ENCODE measurements at regions not wholly inside any gene's neighbourhood (a gene's known extent, or its start where the extent isn't known, plus 50 kb on each side); places are given as distances from the start of the nearest gene placed in this dataset.

DNA sequence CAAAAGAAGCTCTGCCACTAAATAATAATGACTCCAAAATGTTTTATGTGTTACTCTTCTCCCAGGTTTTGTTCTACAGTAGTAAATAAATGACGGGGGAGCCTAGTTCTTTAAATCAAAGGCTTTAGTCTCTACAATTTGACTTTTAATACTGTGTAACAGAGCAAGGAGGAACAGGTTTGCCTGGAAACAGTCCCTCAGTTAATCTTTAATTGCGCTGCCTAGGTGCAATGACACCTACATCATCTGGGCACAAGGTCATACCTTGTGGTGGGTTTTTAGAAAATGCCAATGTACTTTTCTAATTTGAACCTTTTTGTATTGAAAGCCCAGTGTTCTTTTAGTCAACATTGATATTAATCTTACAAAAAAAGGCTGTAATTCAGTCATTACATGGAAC, 287.3 kb upstream of the SETBP1 start:
- H3K36me3 ChIP-seq (replicated peaks in 1 of 2; ENCODE audit: control insufficient read depth in 2 of 2, insufficient read depth in 2 of 2, low read length in 2 of 2): no peaks in the 10 kb centered on the region
- no peak overlapping the region for H3K18ac ChIP-seq (ENCODE audit: low read length)
- no peak overlapping the region for H3K4me2 ChIP-seq (ENCODE audit: insufficient read depth, low read length, poor library complexity, severe bottlenecking)
- H3K14ac ChIP-seq (ENCODE audit: low read length): no peak overlapping the region
- no peak overlapping the region for H2AK5ac ChIP-seq (ENCODE audit: low read depth, low read length)
- H3K4me1 ChIP-seq (ENCODE audit: control insufficient read depth in 2 of 2, insufficient read depth in 1 of 2, low read depth in 1 of 2, low read length in 2 of 2): peaks cover 0 to 1% of the 10 kb centered on the region in 2 donors
- no peak overlapping the region for H2BK12ac ChIP-seq (ENCODE audit: low read length)
- H3K4ac ChIP-seq (ENCODE audit: low read length): no peak overlapping the region
- peak overlapping the region; percentile 72 for H3K27ac ChIP-seq (replicated peaks; ENCODE audit: low read length)
- H4K8ac ChIP-seq (ENCODE audit: low read depth, low read length): no peak overlapping the region
- no CpG with 5 or more reads among the region's 2 CpGs for WGBS, 2 donors (ENCODE audit: extremely low coverage in 2 of 2, insufficient read length in 2 of 2, insufficient replicate concordance in 1 of 2)
- H2BK120ac ChIP-seq (ENCODE audit: low read depth, low read length): no peak overlapping the region
- no peak overlapping the region for H4K91ac ChIP-seq (ENCODE audit: low read depth, low read length, poor library complexity)
- H3K23ac ChIP-seq (ENCODE audit: low read depth, low read length, poor library complexity): no peak overlapping the region
- DNase-seq (ENCODE audit: low spot score): no peak
- no peaks in the 10 kb centered on the region for H3K9me3 ChIP-seq (replicated peaks in 1 of 2; ENCODE audit: control insufficient read depth in 2 of 2, insufficient read depth in 1 of 2, low read depth in 1 of 2, low read length in 2 of 2)
- no peak overlapping the region for H2AFZ ChIP-seq (ENCODE audit: low read length)
- H3K27me3 ChIP-seq (ENCODE audit: control insufficient read depth in 3 of 3, insufficient read depth in 3 of 3, low read depth in 1 of 3, low read length in 3 of 3): no peaks in the 10 kb centered on the region
- no peak overlapping the region for H2BK5ac ChIP-seq (ENCODE audit: low read length)
- no peak overlapping the region for H3K4me3 ChIP-seq (ENCODE audit: low read length in 2 of 2)
- H3K79me1 ChIP-seq (ENCODE audit: low read depth, low read length): no peaks in the 10 kb centered on the region
- H2BK15ac ChIP-seq (ENCODE audit: low read length): no peak overlapping the region
- no peak overlapping the region for H3K9ac ChIP-seq (ENCODE audit: low read depth, low read length, poor library complexity)

DNA sequence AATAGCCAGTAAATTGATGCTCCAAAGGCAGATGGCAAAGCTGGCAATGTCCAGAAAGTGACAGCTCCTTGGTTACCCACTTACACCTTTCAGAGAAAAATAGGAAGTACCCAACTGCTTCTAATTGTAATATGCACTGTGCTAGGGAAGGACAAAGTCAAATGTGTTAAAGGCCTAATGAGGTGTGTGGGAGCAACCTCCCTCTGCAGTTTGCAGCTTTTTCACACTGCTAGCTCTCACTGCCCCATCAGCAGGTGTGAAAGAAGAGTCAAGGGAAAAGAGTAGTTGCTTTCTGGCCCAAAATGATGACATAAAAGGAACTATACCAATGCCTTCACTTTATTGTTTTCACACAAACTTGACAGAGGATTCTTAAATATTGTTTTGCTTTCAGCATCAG, 284.1 kb upstream of the SETBP1 start:
- Histone ChIP-seq H3K79me1 (ENCODE audit: low read depth, low read length) (no peaks in the 10 kb centered on the region), H3K27me3 (ENCODE audit: control insufficient read depth in 3 of 3, insufficient read depth in 3 of 3, low read depth in 1 of 3, low read length in 3 of 3) (no peaks in the 10 kb centered on the region)

DNA sequence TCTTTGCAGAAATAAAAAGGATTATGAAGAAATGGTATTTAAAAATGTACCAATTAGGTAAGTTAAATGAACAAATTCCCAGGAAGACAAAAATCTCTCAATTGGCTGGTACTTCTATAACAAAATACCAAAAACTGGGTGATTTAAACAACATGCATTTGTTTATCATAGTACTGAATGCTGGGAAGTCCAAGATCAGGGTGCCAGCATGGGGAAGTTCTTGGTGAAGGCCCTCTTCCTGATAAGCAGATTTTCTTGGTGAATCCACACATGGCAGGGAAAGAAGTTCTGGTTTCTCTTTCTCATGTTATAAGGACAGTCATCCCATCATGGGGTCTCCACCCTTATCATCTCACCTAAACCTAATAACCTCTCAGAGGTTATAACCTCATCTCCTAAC, 271.6 kb upstream of the SETBP1 start:
- H3K36me3 ChIP-seq (replicated peaks in 1 of 2; ENCODE audit: control insufficient read depth in 2 of 2, insufficient read depth in 2 of 2, low read length in 2 of 2): no peaks in the 10 kb centered on the region

More for the DNA sequence above, 284.1 kb upstream of the SETBP1 start:
- Histone ChIP-seq H3K36me3 (replicated peaks in 1 of 2; ENCODE audit: control insufficient read depth in 2 of 2, insufficient read depth in 2 of 2, low read length in 2 of 2) (no peaks in the 10 kb centered on the region), H3K4me3 (ENCODE audit: low read length in 2 of 2) (no peak overlapping the region), H2AK5ac (ENCODE audit: low read depth, low read length) (no peak overlapping the region), H4K91ac (ENCODE audit: low read depth, low read length, poor library complexity) (no peak overlapping the region), H3K4me1 (ENCODE audit: control insufficient read depth in 2 of 2, insufficient read depth in 1 of 2, low read depth in 1 of 2, low read length in 2 of 2) (peaks cover 0 to 4% of the 10 kb centered on the region in 2 donors), H3K4ac (ENCODE audit: low read length) (no peak overlapping the region), H3K14ac (ENCODE audit: low read length) (no peak overlapping the region), H3K23ac (ENCODE audit: low read depth, low read length, poor library complexity) (no peak overlapping the region), H3K4me2 (ENCODE audit: insufficient read depth, low read length, poor library complexity, severe bottlenecking) (no peak overlapping the region), H3K9me3 (replicated peaks in 1 of 2; ENCODE audit: control insufficient read depth in 2 of 2, insufficient read depth in 1 of 2, low read depth in 1 of 2, low read length in 2 of 2) (no peaks in the 10 kb centered on the region), H3K18ac (ENCODE audit: low read length) (no peak overlapping the region), H2BK15ac (ENCODE audit: low read length) (no peak overlapping the region), H2AFZ (ENCODE audit: low read length) (no peak overlapping the region), H3K27ac (replicated peaks; ENCODE audit: low read length) (no peak overlapping the region), H2BK12ac (ENCODE audit: low read length) (no peak overlapping the region), H2BK120ac (ENCODE audit: low read depth, low read length) (no peak overlapping the region), H4K8ac (ENCODE audit: low read depth, low read length) (no peak overlapping the region), H3K9ac (ENCODE audit: low read depth, low read length, poor library complexity) (no peak overlapping the region), H2BK5ac (ENCODE audit: low read length) (no peak overlapping the region)
- no peak for DNase-seq (ENCODE audit: low spot score)

DNA sequence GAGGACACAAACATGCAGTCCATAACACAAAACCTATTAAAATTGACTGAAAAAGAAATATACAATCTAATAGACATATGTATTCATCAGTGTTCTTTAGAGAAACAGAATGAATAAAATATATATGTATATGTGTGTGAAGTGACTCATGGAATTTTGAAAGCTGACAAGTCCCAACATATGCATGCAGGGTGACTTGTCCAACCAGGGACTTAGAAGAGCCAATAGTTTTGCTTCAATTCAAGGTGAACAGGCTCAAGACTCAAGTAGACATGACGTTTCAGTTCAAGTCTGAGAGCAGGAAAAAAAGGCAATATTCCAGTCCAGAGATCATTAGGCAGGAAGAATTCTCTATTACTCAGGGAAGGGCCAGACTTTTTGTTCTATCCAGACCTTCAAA, 271.2 kb upstream of the SETBP1 start:
- H2AK5ac ChIP-seq (ENCODE audit: low read depth, low read length): no peak overlapping the region
- no peak overlapping the region for H4K8ac ChIP-seq (ENCODE audit: low read depth, low read length)
- H3K4ac ChIP-seq (ENCODE audit: low read length): no peak overlapping the region

More for the DNA sequence above, 271.6 kb upstream of the SETBP1 start:
- no peak overlapping the region for H2BK5ac ChIP-seq (ENCODE audit: low read length)
- no peak overlapping the region for H3K9ac ChIP-seq (ENCODE audit: low read depth, low read length, poor library complexity)
- H3K9me3 ChIP-seq (replicated peaks in 1 of 2; ENCODE audit: control insufficient read depth in 2 of 2, insufficient read depth in 1 of 2, low read depth in 1 of 2, low read length in 2 of 2): no peaks in the 10 kb centered on the region
- H3K27me3 ChIP-seq (ENCODE audit: control insufficient read depth in 3 of 3, insufficient read depth in 3 of 3, low read depth in 1 of 3, low read length in 3 of 3): no peaks in the 10 kb centered on the region
- no peak overlapping the region for H2AFZ ChIP-seq (ENCODE audit: low read length)
- H3K4me2 ChIP-seq (ENCODE audit: insufficient read depth, low read length, poor library complexity, severe bottlenecking): no peak overlapping the region
- no peak overlapping the region for H3K4me3 ChIP-seq (ENCODE audit: low read length in 2 of 2)
- peaks cover 0 to 2% of the 10 kb centered on the region in 2 donors for H3K4me1 ChIP-seq (ENCODE audit: control insufficient read depth in 2 of 2, insufficient read depth in 1 of 2, low read depth in 1 of 2, low read length in 2 of 2)
- H2BK15ac ChIP-seq (ENCODE audit: low read length): no peak overlapping the region
- H3K79me1 ChIP-seq (ENCODE audit: low read depth, low read length): no peaks in the 10 kb centered on the region
- H2BK120ac ChIP-seq (ENCODE audit: low read depth, low read length): no peak overlapping the region
- H2BK12ac ChIP-seq (ENCODE audit: low read length): no peak overlapping the region
- H3K14ac ChIP-seq (ENCODE audit: low read length): no peak overlapping the region
- H3K4ac ChIP-seq (ENCODE audit: low read length): no peak overlapping the region
- H3K27ac ChIP-seq (replicated peaks; ENCODE audit: low read length): no peak overlapping the region
- no peak overlapping the region for H4K91ac ChIP-seq (ENCODE audit: low read depth, low read length, poor library complexity)
- no peak overlapping the region for H4K8ac ChIP-seq (ENCODE audit: low read depth, low read length)
- no peak overlapping the region for H3K23ac ChIP-seq (ENCODE audit: low read depth, low read length, poor library complexity)
- H2AK5ac ChIP-seq (ENCODE audit: low read depth, low read length): no peak overlapping the region
- H3K18ac ChIP-seq (ENCODE audit: low read length): no peak overlapping the region
- DNase-seq (ENCODE audit: low spot score): no peak

More for the DNA sequence above, 271.2 kb upstream of the SETBP1 start:
- H3K23ac ChIP-seq (ENCODE audit: low read depth, low read length, poor library complexity): no peak overlapping the region
- no peak overlapping the region for H2AFZ ChIP-seq (ENCODE audit: low read length)
- no peak overlapping the region for H2BK12ac ChIP-seq (ENCODE audit: low read length)
- H3K27me3 ChIP-seq (ENCODE audit: control insufficient read depth in 3 of 3, insufficient read depth in 3 of 3, low read depth in 1 of 3, low read length in 3 of 3): no peaks in the 10 kb centered on the region
- H2BK5ac ChIP-seq (ENCODE audit: low read length): no peak overlapping the region
- no CpG with 5 or more reads among the region's 1 CpG for WGBS, 2 donors (ENCODE audit: extremely low coverage in 2 of 2, insufficient read length in 2 of 2, insufficient replicate concordance in 1 of 2)
- no peak overlapping the region for H3K4me2 ChIP-seq (ENCODE audit: insufficient read depth, low read length, poor library complexity, severe bottlenecking)
- no peaks in the 10 kb centered on the region for H3K36me3 ChIP-seq (replicated peaks in 1 of 2; ENCODE audit: control insufficient read depth in 2 of 2, insufficient read depth in 2 of 2, low read length in 2 of 2)
- no peaks in the 10 kb centered on the region for H3K9me3 ChIP-seq (replicated peaks in 1 of 2; ENCODE audit: control insufficient read depth in 2 of 2, insufficient read depth in 1 of 2, low read depth in 1 of 2, low read length in 2 of 2)
- H3K79me1 ChIP-seq (ENCODE audit: low read depth, low read length): no peaks in the 10 kb centered on the region
- H3K14ac ChIP-seq (ENCODE audit: low read length): no peak overlapping the region
- no peak overlapping the region for H4K91ac ChIP-seq (ENCODE audit: low read depth, low read length, poor library complexity)
- no peak overlapping the region for H3K4me3 ChIP-seq (ENCODE audit: low read length in 2 of 2)
- H3K27ac ChIP-seq (replicated peaks; ENCODE audit: low read length): no peak overlapping the region
- no peak for DNase-seq (ENCODE audit: low spot score)
- H2BK15ac ChIP-seq (ENCODE audit: low read length): no peak overlapping the region
- no peak overlapping the region for H2BK120ac ChIP-seq (ENCODE audit: low read depth, low read length)
- H3K18ac ChIP-seq (ENCODE audit: low read length): no peak overlapping the region
- no peak overlapping the region for H3K9ac ChIP-seq (ENCODE audit: low read depth, low read length, poor library complexity)
- peaks cover 0 to 2% of the 10 kb centered on the region in 2 donors for H3K4me1 ChIP-seq (ENCODE audit: control insufficient read depth in 2 of 2, insufficient read depth in 1 of 2, low read depth in 1 of 2, low read length in 2 of 2)
